HCT116 (cell line): ENCODE measurements at regions not wholly inside any gene's neighbourhood (a gene's known extent, or its start where the extent isn't known, plus 50 kb on each side); places are given as distances from the start of the nearest gene placed in this dataset.

Source experiments
- ATAC-seq: fragments of 200-7000 bp; cut with Tn5 transposase; 2 replicates; pipeline ENCODE4 v1.9.1; 2020; ENCODE audit warnings: mild to moderate bottlenecking, moderate library complexity
- BruUV-seq: library from RNA; stranded (reverse); fragments of 400-500 nt; replicated peaks from 2 replicates; lab custom pipeline; 2021; lab: Mats Ljungman, UMichigan
- CTCF ChIA-PET: fragments of 300-600 bp; sonication (Branson Sonifier 250); formaldehyde crosslinking; loops from one replicate; lab custom pipeline; 2021; ENCODE audit warnings: antibody characterized with exemption; lab: Charles Lee
- POLR2A ChIA-PET: fragments of 300-600, 350-600 bp; sonication (Branson Sonifier 250); formaldehyde crosslinking; loops from one replicate; lab custom pipeline; 2021; ENCODE audit warnings: antibody characterized with exemption; lab: Charles Lee
- RAD21 ChIA-PET, 2 experiments: fragments of 300-600 bp; sonication (Branson Sonifier 250); formaldehyde crosslinking; loops; one replicate each; lab custom pipeline; 2023; ENCODE audit warnings: low total read pairs in 2 of 2; ENCODE audit not compliant: uncharacterized antibody in 2 of 2, unreplicated experiment in 2 of 2, low non-redundant PET in 1 of 2; lab: Charles Lee
- DNase-seq: peaks from one replicate; pipeline ENCODE4 v3.0.0-alpha.2; 2010; ENCODE audit warnings: low read depth, low spot score
- H2AFZ ChIP-seq: fragments of 200-600 bp; shearing (Covaris generic), sonication (generic); 2 replicates; pipeline ENCODE4 v1.6.1; 2017; ENCODE audit warnings: low read depth, mixed run types, mixed read lengths, antibody characterized with exemption, low read length; ENCODE audit not compliant: poor library complexity, severe bottlenecking
- H3K27ac ChIP-seq: 2 replicates; pipeline ENCODE4 v1.5.1; 2012; ENCODE audit warnings: low read depth, low read length
- H3K27me3 ChIP-seq: fragments of 200-600 bp; sonication (generic); 2 replicates; pipeline ENCODE4 v1.6.1; 2016; ENCODE audit warnings: mixed run types, low read length, mixed read lengths; ENCODE audit not compliant: insufficient read depth
- H3K36me3 ChIP-seq, 2 experiments: fragments of 200-500 bp in 1 of 2; fragments of 200-600 bp in 1 of 2; sonication (Bioruptor generic) in 1 of 2; sonication (generic) in 1 of 2; 2 replicates each; pipeline versions ENCODE4 v1.5.1 to v1.6.1; 2014 to 2016; ENCODE audit warnings: low read length in 2 of 2, inconsistent platforms in 1 of 2, mixed read lengths in 1 of 2, mixed run types in 1 of 2; ENCODE audit not compliant: insufficient read depth in 2 of 2, control insufficient read depth in 1 of 2
- H3K4me1 ChIP-seq, 2 experiments: fragments of 200-600 bp in 1 of 2; sonication (generic) in 1 of 2; 2 replicates each; pipeline versions ENCODE4 v1.5.1 to v1.6.1; 2012 to 2017; ENCODE audit warnings: low read length in 2 of 2, inconsistent platforms in 1 of 2, mild to moderate bottlenecking in 1 of 2, mixed read lengths in 1 of 2, mixed run types in 1 of 2, moderate library complexity in 1 of 2; ENCODE audit not compliant: insufficient read depth in 2 of 2, control insufficient read depth in 1 of 2
- H3K4me2 ChIP-seq: fragments of 200-600 bp; sonication (generic); 2 replicates; pipeline ENCODE4 v1.6.1; 2017; ENCODE audit warnings: mixed run types, low read length, mixed read lengths
- H3K4me3 ChIP-seq, 2 experiments: fragments of 200-600 bp in 1 of 2; sonication (generic) in 1 of 2; replicated peaks in 1 of 2; 2 replicates each; pipeline ENCODE4 v1.5.1; 2011 to 2016; ENCODE audit warnings: low read length in 2 of 2, control low read depth in 1 of 2, low read depth in 1 of 2, mild to moderate bottlenecking in 1 of 2, mixed read lengths in 1 of 2, mixed run types in 1 of 2
- H3K79me2 ChIP-seq: fragments of 200-600 bp; sonication (generic); 2 replicates; pipeline ENCODE4 v1.6.1; 2017; ENCODE audit warnings: mild to moderate bottlenecking, mixed run types, low read length, moderate library complexity, mixed read lengths; ENCODE audit not compliant: insufficient read depth
- H3K9ac ChIP-seq: fragments of 200-600 bp; sonication (generic); 2 replicates; pipeline ENCODE4 v1.6.1; 2016; ENCODE audit warnings: low read length, mixed read lengths
- H3K9me2 ChIP-seq: fragments of 200-600 bp; sonication (generic), shearing (Covaris generic); 2 replicates; pipeline ENCODE4 v1.6.1; 2017; ENCODE audit warnings: mixed run types, mild to moderate bottlenecking, moderate library complexity; ENCODE audit not compliant: insufficient read depth
- H3K9me3 ChIP-seq, 2 experiments: fragments of 200-500 bp in 1 of 2; fragments of 200-600 bp in 1 of 2; sonication (Bioruptor generic) in 1 of 2; sonication (generic) in 1 of 2; 2 replicates each; pipeline ENCODE4 v1.6.1; 2014 to 2017; ENCODE audit warnings: low read length in 2 of 2, mixed read lengths in 2 of 2, inconsistent platforms in 1 of 2, low read depth in 1 of 2, mild to moderate bottlenecking in 1 of 2, mixed run types in 1 of 2, moderate library complexity in 1 of 2; ENCODE audit not compliant: control insufficient read depth in 1 of 2, insufficient read depth in 1 of 2
- H4K20me1 ChIP-seq: fragments of 200-600 bp; sonication (generic), shearing (Covaris generic); 2 replicates; pipeline ENCODE4 v1.6.1; 2017; ENCODE audit warnings: mixed run types, mild to moderate bottlenecking, moderate library complexity; ENCODE audit not compliant: insufficient read depth
- ATF3 ChIP-seq: IDR thresholded peaks from 2 replicates; pipeline ENCODE4 v1.6.1; 2012
- CBX3 ChIP-seq: IDR thresholded peaks from 2 replicates; pipeline ENCODE4 v1.6.1; 2012; ENCODE audit warnings: low read depth
- EGR1 ChIP-seq: IDR thresholded peaks from 2 replicates; pipeline ENCODE4 v1.6.1; 2012; ENCODE audit warnings: low read depth
- ELF1 ChIP-seq: IDR thresholded peaks from 2 replicates; pipeline ENCODE4 v1.6.1; 2012; ENCODE audit warnings: low read depth, borderline replicate concordance
- EZH2 ChIP-seq: fragments of 200-600 bp; sonication (generic); IDR thresholded peaks from 2 replicates; pipeline ENCODE4 v1.6.1; 2017; ENCODE audit warnings: antibody characterized with exemption, mixed run types
- EZH2phosphoT487 ChIP-seq: fragments of 200-600 bp; IDR thresholded peaks from 2 replicates; pipeline ENCODE4 v1.6.1; 2018; ENCODE audit warnings: antibody characterized with exemption, borderline replicate concordance
- FOSL1 ChIP-seq: IDR thresholded peaks from 2 replicates; pipeline ENCODE4 v1.6.1; 2012; ENCODE audit warnings: low read depth
- MAX ChIP-seq: IDR thresholded peaks from 2 replicates; pipeline ENCODE4 v1.6.1; 2012
- POLR2A ChIP-seq: IDR thresholded peaks from 2 replicates; pipeline ENCODE4 v1.7.0; 2011; ENCODE audit warnings: borderline replicate concordance; ENCODE audit not compliant: insufficient read depth, insufficient read length; ENCODE audit errors: extremely low read depth
- POLR2AphosphoS5 ChIP-seq: IDR thresholded peaks from 2 replicates; pipeline ENCODE4 v1.6.1; 2011; ENCODE audit warnings: mild to moderate bottlenecking, low read depth, low read length, moderate library complexity
- RAD21 ChIP-seq: IDR thresholded peaks from 2 replicates; pipeline ENCODE4 v1.6.1; 2012; ENCODE audit warnings: low read depth, mild to moderate bottlenecking
- REST ChIP-seq: IDR thresholded peaks from 2 replicates; pipeline ENCODE4 v1.6.1; 2012; ENCODE audit warnings: low read depth
- SIN3A ChIP-seq: IDR thresholded peaks from 2 replicates; pipeline ENCODE4 v1.6.1; 2012; ENCODE audit warnings: low read depth
- SP1 ChIP-seq: IDR thresholded peaks from 2 replicates; pipeline ENCODE4 v1.6.1; 2012; ENCODE audit warnings: low read depth
- YY1 ChIP-seq: IDR thresholded peaks from 2 replicates; pipeline ENCODE4 v1.6.1; 2011; ENCODE audit warnings: low read length, low read depth, moderate library complexity, mild to moderate bottlenecking; ENCODE audit not compliant: insufficient replicate concordance; ENCODE audit errors: extremely low read depth
- ZBTB33 ChIP-seq: IDR thresholded peaks from 2 replicates; pipeline ENCODE4 v1.6.1; 2011; ENCODE audit warnings: mild to moderate bottlenecking, low read length, moderate library complexity; ENCODE audit not compliant: insufficient replicate concordance; ENCODE audit errors: extremely low read depth
- ZFX ChIP-seq: fragments of 450-650 bp; IDR thresholded peaks from 2 replicates; pipeline ENCODE4 v1.6.1; 2017
- ZNF274 ChIP-seq: fragments of 200-500 bp; sonication (Bioruptor generic); IDR thresholded peaks from 2 replicates; pipeline ENCODE4 v1.6.1; 2014; ENCODE audit warnings: mild to moderate bottlenecking, low read depth, low read length, inconsistent platforms
- intact Hi-C: fragments of 100-400 bp; cut with micrococcal nuclease; formaldehyde crosslinking; loops from 2 replicates; pipeline ENCODE4 v1.10.0; 2022
- TF ChIP-seq, protein P1 (sequence below), 3 experiments: fragments of 200-600 bp in 1 of 3; sonication (generic) in 1 of 3; IDR thresholded peaks in 2 of 3; conservative IDR thresholded peaks in 1 of 3; 2 replicates each; pipeline ENCODE4 v1.5.1; 2012 to 2017; ENCODE audit warnings: low read depth in 2 of 3, low read length in 2 of 3, antibody characterized with exemption in 1 of 3, borderline replicate concordance in 1 of 3, control low read depth in 1 of 3, mild to moderate bottlenecking in 1 of 3, mixed read lengths in 1 of 3, mixed run types in 1 of 3, moderate library complexity in 1 of 3; ENCODE audit not compliant: insufficient read depth in 1 of 3

- H3K27ac ChIP-seq: no peak overlapping the region
- POLR2A ChIA-PET: no interaction called here
Observed at GRCh38 chr4:157824021-157824420, 348.8 kb downstream of the GASK1B start.

More at GRCh38 chr4:157824021-157824420, 348.8 kb downstream of the GASK1B start:
- H3K4me3 ChIP-seq: no peak overlapping the region
- no peaks in the 10 kb centered on the region for H3K79me2 ChIP-seq
- H2AFZ ChIP-seq: no peak overlapping the region
- ChIA-PET RAD21 (no interaction called here), CTCF (no interaction called here)
- intact Hi-C loops: no loop called here
- no peaks in the 10 kb centered on the region for H4K20me1 ChIP-seq
- no peaks in the 10 kb centered on the region for H3K27me3 ChIP-seq
- no peak for TF ChIP-seq EGR1
- no peak for TF ChIP-seq SP1
- no peak for TF ChIP-seq EZH2
- no peak for TF ChIP-seq FOSL1
- TF ChIP-seq MAX: no peak
- TF ChIP-seq SIN3A: no peak
- TF ChIP-seq POLR2A: no peak
- TF ChIP-seq EZH2phosphoT487: no peak
- TF ChIP-seq YY1: no peak
- TF ChIP-seq POLR2AphosphoS5: no peak
- no peak for TF ChIP-seq ZFX
- TF ChIP-seq, protein P1, sequence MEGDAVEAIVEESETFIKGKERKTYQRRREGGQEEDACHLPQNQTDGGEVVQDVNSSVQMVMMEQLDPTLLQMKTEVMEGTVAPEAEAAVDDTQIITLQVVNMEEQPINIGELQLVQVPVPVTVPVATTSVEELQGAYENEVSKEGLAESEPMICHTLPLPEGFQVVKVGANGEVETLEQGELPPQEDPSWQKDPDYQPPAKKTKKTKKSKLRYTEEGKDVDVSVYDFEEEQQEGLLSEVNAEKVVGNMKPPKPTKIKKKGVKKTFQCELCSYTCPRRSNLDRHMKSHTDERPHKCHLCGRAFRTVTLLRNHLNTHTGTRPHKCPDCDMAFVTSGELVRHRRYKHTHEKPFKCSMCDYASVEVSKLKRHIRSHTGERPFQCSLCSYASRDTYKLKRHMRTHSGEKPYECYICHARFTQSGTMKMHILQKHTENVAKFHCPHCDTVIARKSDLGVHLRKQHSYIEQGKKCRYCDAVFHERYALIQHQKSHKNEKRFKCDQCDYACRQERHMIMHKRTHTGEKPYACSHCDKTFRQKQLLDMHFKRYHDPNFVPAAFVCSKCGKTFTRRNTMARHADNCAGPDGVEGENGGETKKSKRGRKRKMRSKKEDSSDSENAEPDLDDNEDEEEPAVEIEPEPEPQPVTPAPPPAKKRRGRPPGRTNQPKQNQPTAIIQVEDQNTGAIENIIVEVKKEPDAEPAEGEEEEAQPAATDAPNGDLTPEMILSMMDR (IDR thresholded peaks at IDR 0.05 in 2 of 3, conservative IDR thresholded peaks at IDR 0.05 in 1 of 3; ENCODE audit: borderline replicate concordance in 1 of 3, insufficient read depth in 1 of 3, low read depth in 2 of 3, low read length in 2 of 3): no peak
- TF ChIP-seq RAD21: no peak
- TF ChIP-seq REST: no peak
- TF ChIP-seq CBX3: no peak
- TF ChIP-seq ZBTB33: no peak
- no peak for TF ChIP-seq ATF3
- no peak for TF ChIP-seq ZNF274
- no peak for TF ChIP-seq ELF1
- no peak overlapping the region for H3K4me2 ChIP-seq
- no TSS peak for BruUV-seq
- H3K9me3 ChIP-seq: no peaks in the 10 kb centered on the region
- DNase-seq (no peak), ATAC-seq (no peak)
- H3K9ac ChIP-seq: no peak overlapping the region
- no peaks in the 10 kb centered on the region for H3K4me1 ChIP-seq
- H3K9me2 ChIP-seq: no peaks in the 10 kb centered on the region
- H3K36me3 ChIP-seq: no peaks in the 10 kb centered on the region
